NCI-H187 (cell line): ENCODE measurements at regions not wholly inside any gene's neighbourhood (a gene's known extent, or its start where the extent isn't known, plus 50 kb on each side); places are given as distances from the start of the nearest gene placed in this dataset.
"Not testable (repeated sequence)": the region's sequence is repeated elsewhere in the genome, so short reads cannot be mapped to it uniquely, and the experiment has no call there.

Source experiments
- DNase-seq, 2 experiments: peaks; one replicate each; lab custom pipeline; 2025; lab: John Stamatoyannopoulos, UW

GRCh38 chr5:92990771-92991170 is 590.2 kb downstream of the NR2F1-AS1 start:
- DNase-seq, result no peak

- DNase-seq, result no peak
These were observed 600.0 kb downstream of the NR2F1-AS1 start for GRCh38 chr5:92981001-92981400.

DNA sequence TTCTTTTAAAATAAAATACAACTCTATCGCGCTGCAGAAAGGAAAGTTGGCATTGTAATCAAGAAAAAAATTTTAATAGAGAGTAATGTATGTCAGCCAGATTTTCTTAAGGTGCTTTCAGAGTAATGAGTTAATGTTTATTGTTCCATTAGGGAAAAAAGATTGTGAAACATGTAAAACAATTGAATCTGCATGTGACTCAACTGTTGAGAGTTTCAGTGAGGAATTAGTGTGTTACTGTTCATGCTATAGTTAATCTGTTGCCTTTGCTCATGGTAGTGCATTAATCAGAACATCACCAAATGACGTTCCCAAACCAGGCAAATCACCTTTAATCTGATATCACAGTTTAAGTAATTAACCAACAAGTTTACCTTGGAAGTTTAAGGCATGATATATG is 600.5 kb downstream of the NR2F1-AS1 start:
- DNase-seq, result no peak

DNA sequence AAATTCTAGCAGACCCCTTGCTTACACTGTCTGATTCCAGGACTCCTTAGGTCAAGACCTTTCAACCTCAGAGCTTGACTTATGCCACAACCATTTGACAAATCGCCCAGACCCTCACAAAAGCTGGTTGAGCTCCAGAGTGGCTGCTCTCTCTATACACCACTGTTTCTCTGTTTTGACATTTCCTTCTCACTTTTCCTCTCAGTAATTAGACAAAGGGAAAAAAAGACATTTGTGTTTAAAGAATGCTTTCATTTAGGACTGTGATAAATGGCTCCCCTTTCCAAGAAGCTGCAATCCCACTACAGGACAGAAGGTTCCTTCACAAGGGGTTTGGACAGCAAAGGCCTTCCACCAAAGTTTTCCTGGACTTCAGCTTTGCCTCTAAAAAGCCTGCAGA is 601.3 kb downstream of the NR2F1-AS1 start:
- DNase-seq, result no peak

DNA sequence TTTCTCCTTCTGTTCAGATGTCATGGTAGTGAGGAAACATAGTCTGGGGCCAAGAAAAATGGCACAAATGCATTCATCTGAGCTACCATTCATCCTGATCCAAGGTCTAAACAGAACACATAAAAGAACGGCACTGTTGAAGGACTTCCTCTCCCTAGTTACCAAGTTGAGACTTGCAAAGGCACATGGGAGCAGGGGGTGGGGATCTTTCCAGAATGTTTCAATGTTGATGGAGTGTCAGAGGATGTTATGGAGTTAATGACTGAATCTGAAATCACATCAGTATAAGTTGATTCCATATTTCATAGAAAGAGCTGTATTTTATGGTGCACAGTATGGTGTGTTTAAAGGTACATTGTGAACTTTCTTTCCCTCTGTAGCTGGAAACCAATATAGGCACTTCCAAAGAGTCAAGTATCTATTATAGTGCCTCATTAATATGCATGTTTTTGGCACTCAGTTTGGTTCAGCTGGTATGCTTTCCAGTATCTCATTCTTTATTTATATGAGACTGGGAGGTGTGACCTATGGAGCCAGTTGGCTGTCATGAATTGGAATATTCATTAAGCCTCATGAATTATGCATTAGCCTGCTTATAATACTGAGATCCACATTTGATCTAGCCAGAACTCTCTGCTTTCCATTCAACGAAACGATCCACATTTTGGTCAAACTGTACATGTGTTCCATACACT is 603.0 kb downstream of the NR2F1-AS1 start:
- DNase-seq, result no peak

DNA sequence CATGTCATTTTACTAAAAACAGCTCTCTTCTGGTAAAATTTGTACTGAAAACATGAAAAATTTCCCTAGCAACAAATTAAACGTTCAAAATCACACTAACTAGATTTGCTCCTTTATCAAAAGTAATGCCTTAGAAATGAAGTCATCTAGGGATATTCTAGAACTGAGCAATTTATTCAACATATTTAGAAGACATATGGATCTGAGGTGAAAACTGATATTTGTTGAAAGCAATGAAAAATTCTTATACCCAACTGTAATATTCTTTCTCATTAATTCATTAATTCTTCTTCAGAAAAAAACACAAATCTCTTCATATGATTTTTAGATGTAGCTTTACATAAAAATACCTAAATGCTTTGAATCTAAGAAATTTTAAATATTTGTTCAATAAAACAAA is 604.9 kb downstream of the NR2F1-AS1 start:
- DNase-seq, result no peak

DNA sequence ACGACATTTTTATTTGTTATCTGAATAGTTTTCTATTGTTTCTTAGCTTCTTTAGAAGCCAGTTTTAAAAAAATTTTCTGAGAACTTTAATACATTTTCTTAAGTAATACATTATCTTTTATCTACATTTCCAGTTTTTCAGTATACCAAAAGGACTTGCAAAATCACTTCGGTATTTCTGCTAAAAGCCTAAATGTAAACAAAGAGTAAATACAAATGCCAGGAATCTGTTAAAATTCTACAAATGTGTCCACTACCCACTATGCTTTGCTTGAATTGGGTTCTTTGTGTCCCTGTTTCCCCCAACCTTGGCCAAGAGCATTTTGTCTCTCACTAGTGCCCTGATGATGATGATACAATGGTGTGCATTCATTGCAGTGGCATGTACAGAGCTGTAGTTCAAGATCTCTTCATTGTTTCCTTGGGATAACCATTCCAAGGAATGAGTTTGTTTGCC is 611.2 kb downstream of the NR2F1-AS1 start:
- DNase-seq, result no peak

DNA sequence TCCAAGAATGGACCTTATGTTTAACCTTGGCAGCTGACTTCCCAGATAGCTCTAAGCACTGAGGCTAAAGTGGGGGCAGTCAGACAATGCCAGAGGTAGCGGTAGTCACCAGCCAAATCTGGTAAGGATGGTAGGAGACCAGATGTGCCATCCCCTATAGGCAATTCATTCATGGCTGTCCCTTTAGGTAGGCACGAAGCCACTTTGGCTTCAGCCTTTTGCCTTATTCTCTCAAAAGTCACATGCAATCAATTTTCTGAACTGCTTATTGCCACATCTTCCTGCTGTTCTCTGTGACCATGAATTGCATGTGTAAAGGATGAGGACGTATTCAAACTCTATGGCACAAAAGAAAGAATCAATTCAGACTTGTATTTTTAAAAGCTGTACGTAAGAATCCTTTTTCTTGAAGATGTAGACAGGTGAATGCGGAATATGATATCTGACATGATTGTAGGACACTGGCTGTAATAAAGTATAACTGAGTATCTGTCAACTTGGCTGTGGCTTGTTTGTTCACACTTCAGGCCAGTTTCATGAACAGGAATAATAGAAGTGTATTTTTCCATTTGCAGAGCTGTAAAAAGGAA is 611.7 kb downstream of the NR2F1-AS1 start:
- no peak for DNase-seq

GRCh38 chr5:92963800-92964199 is 617.2 kb downstream of the NR2F1-AS1 start:
- no peak for DNase-seq

GRCh38 chr5:92962752-92963151 is 618.3 kb downstream of the NR2F1-AS1 start:
- peak; percentile 85 for DNase-seq

GRCh38 chr5:92956886-92957285 is 624.1 kb downstream of the NR2F1-AS1 start:
- DNase-seq, result no peak

- no peak for DNase-seq
These were observed 628.8 kb downstream of the NR2F1-AS1 start for GRCh38 chr5:92952243-92952642.

DNA sequence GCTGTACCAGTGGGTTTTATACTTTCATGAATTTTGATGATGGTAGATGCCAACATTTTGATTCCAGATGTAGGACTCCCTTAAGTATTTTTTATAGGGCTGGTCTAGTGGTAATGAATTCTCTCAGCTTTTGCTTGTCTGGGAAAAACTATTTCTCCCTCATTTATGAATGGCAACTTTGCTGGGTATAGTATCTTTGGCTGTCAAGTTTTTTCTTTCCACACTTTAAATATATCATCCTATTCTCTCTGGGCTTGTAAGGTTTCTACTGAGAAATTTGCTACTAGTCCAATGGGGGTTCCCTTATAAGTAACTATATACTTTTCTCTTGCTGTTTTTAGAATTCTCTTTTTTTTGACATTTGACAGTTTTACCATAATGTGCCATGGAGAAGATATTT is 629.3 kb downstream of the NR2F1-AS1 start:
- DNase-seq, result no peak

DNA sequence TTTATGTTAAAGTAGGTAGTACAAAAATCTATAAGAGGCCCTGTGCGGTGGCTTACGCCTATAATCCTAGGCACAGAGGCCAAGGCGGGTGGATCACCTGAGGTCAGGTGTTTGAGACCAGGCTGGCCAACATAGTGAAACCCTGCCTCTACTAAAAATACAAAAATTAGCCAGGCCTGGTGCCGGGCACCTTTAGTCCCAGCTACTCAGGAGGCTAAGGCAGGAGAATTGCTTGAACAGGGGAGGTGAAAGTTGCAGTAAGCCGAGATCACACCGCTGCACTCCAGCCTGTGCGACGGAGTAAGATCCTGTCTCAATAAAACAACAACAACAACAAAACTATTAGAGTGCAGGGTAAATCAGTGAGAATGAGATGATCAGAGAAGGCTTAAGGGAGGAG is 634.5 kb downstream of the NR2F1-AS1 start:
- DNase-seq, result no peak

GRCh38 chr5:92945605-92946097 is 635.4 kb downstream of the NR2F1-AS1 start:
- no peak for DNase-seq

GRCh38 chr5:92944903-92945604 is 636.0 kb downstream of the NR2F1-AS1 start:
- no peak for DNase-seq

DNA sequence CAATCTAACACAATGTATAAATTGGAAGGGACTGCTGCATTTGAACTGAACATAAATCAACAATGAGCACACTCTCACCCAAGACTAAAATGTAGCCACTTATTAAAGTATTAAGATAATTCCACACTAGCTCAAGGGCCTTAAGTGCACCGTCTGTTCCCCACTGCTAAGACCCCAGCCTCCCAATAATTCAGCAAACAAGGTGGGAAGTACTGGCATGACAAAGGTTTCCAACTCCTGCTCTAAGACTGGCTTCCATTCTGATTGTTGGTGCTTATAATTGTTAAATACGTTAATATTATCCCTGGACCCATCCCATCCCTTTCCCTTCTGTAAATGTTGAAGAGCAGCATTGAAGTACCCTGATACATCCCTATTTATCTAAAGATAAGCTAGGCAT is 636.7 kb downstream of the NR2F1-AS1 start:
- no peak for DNase-seq

DNA sequence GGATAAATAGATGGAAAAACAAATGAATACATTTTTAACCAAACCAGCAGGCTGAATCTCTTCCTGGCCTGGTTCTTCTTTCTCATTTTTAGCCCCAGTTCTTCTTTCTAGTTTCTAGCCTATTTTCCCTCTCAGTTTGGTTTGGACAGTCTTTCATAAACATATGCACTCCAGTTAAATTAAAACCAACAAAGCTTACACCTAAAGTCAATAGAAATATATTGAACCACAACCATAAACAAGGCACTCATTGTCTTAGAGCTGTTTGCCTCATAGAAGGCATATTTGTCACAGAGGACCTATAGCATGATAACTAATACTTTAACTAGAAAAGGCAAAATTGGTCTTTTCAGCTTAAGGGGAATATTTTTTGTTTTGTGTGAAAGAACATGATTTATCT is 638.3 kb downstream of the NR2F1-AS1 start:
- no peak for DNase-seq

GRCh38 chr5:92941806-92942205 is 639.2 kb downstream of the NR2F1-AS1 start:
- DNase-seq, result no peak

- DNase-seq, result no peak
These were observed 641.6 kb downstream of the NR2F1-AS1 start for GRCh38 chr5:92939428-92939827.

- not testable (repeated sequence) for DNase-seq
These were observed 643.6 kb downstream of the NR2F1-AS1 start for GRCh38 chr5:92937396-92937795.

- no peak for DNase-seq
These were observed 651.0 kb downstream of the NR2F1-AS1 start for GRCh38 chr5:92930057-92930456.

- DNase-seq, result no peak
These were observed 653.7 kb downstream of the NR2F1-AS1 start for GRCh38 chr5:92927291-92927778.
